Fibroblast of mammary gland (primary cell): ENCODE measurements at regions not wholly inside any gene's neighbourhood (a gene's known extent, or its start where the extent isn't known, plus 50 kb on each side); places are given as distances from the start of the nearest gene placed in this dataset.

Experiments used
- DNase-seq: peaks from one replicate; pipeline ENCODE4 v3.0.0-alpha.2; 2010; ENCODE audit warnings: low read depth
- H3K4me3 ChIP-seq: 2 replicates; pipeline ENCODE4 v1.5.1; 2011; ENCODE audit warnings: low read depth, mild to moderate bottlenecking, low read length, moderate library complexity; ENCODE audit not compliant: control insufficient read depth
- CTCF ChIP-seq: conservative IDR thresholded peaks from 2 replicates; pipeline ENCODE4 v1.5.1; 2011; ENCODE audit warnings: low read depth, low read length, inconsistent platforms; ENCODE audit not compliant: control insufficient read depth, insufficient read depth

- H3K4me3 ChIP-seq, result no peak overlapping the region
- peak; percentile 45 for TF ChIP-seq CTCF
- peak; percentile 25 for DNase-seq
These were observed 541.2 kb upstream of the API5 start for GRCh38 chr11:42770444-42771065.

DNA sequence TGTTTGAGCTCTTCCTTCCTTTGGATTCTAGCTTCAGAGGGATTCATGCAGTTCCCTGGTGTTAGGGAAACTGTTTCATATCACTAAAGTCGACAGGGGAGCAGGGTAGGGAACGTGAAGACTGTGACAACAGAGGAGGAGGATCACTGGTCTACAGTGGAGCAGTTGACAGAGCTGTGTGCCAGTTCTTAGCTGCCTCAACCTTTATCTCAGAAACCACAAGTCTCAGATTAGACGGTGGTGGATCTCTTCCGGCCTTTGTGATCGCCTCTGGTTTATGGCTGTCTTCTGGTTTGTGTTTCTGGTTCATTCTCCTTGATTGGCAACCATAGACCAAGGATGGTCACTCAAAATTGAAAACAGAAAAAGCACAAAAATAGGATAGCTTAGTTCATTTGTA is 538.9 kb upstream of the API5 start:
- TF ChIP-seq CTCF, result no peak
- DNase-seq, result no peak
- H3K4me3 ChIP-seq, result no peak overlapping the region

DNA sequence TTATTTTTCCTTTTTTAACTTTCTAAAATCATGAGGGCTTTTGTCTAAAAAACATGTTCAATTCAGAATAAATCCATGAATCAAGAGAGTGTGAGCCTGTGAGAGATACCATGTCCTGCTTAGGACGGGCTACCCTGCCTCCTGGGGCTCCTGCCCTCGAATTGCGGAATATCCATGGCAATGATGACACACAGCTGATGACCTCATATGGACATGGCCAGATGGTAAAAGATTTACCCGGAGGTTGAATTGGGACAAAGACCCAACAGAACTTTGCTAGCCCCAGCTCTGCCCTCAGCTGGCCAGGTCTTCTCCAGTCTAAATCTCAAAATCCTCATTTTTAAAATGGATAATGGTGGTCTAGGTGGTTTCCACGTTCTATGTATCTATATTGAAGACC is 538.1 kb upstream of the API5 start:
- no peak for TF ChIP-seq CTCF
- DNase-seq, result no peak
- H3K4me3 ChIP-seq, result no peak overlapping the region

GRCh38 chr11:42774567-42774966 is 537.2 kb upstream of the API5 start:
- DNase-seq, result no peak
- no peak overlapping the region for H3K4me3 ChIP-seq
- no peak for TF ChIP-seq CTCF

- no peak overlapping the region for H3K4me3 ChIP-seq
- no peak for TF ChIP-seq CTCF
- DNase-seq, result no peak
These were observed 534.0 kb upstream of the API5 start for GRCh38 chr11:42777776-42778175.

DNA sequence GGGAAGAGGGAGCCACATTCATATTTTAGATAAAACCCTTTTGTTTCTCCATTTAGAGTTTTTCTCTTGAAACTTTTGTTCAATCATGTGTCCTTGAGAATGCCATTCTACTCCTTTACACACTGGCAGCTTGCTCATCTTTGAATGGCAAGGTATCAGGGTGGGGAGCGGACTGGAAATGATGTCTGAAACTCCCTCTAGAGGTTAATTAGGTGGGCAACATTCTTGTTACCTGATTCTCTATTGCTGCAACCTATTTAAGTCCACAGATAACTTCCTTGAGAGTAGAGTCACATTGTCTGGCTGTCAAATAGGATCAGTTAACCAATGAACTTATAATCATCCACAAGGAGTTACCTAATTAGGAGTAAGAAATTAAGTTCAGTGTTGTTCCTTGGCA is 533.6 kb upstream of the API5 start:
- no peak for DNase-seq
- H3K4me3 ChIP-seq, result no peak overlapping the region
- no peak for TF ChIP-seq CTCF

GRCh38 chr11:42779555-42779954 is 532.2 kb upstream of the API5 start:
- no peak for TF ChIP-seq CTCF
- DNase-seq, result no peak
- no peak overlapping the region for H3K4me3 ChIP-seq
